Cardiac muscle cell (in vitro differentiated cells and primary cell): ENCODE measurements at regions not wholly inside any gene's neighbourhood (a gene's known extent, or its start where the extent isn't known, plus 50 kb on each side); places are given as distances from the start of the nearest gene placed in this dataset.
"Not testable (repeated sequence)": the region's sequence is repeated elsewhere in the genome, so short reads cannot be mapped to it uniquely, and the experiment has no call there.

Experiments
- DNase-seq, 2 donors: peaks; one replicate each; pipeline versions ENCODE4 v3.0.0 to v3.0.0-alpha.2; 2010 to 2017; ENCODE audit warnings: low read depth in 1 of 2, low spot score in 1 of 2
- H3K27ac ChIP-seq: fragments of 200-600 bp; sonication (generic); 2 replicates; pipeline ENCODE4 v1.5.1; 2016
- H3K27me3 ChIP-seq: fragments of 200-600 bp; sonication (generic); 2 replicates; pipeline ENCODE4 v1.6.0; 2016; ENCODE audit warnings: control low read depth
- H3K36me3 ChIP-seq: fragments of 200-600 bp; sonication (generic); 2 replicates; pipeline ENCODE4 v1.5.1; 2016; ENCODE audit warnings: control low read depth
- H3K4me1 ChIP-seq: fragments of 200-600 bp; sonication (generic); 2 replicates; pipeline ENCODE4 v1.8.1; 2017; ENCODE audit warnings: low read depth, mild to moderate bottlenecking, mixed run types
- H3K4me3 ChIP-seq: fragments of 200-600 bp; sonication (generic); 2 replicates; pipeline ENCODE4 v1.5.1; 2016; ENCODE audit warnings: mild to moderate bottlenecking
- H3K9me3 ChIP-seq: fragments of 200-600 bp; sonication (generic); 2 replicates; pipeline ENCODE4 v1.5.1; 2017; ENCODE audit warnings: low read depth, mild to moderate bottlenecking, control low read depth
- CTCF ChIP-seq: IDR thresholded peaks from 2 replicates; pipeline ENCODE4 v1.5.1; 2012; ENCODE audit warnings: low read depth, mild to moderate bottlenecking, low read length

- no peaks in the 10 kb centered on the region for H3K27me3 ChIP-seq
These were observed 132.4 kb upstream of the PALS2 start for GRCh38 chr7:24440892-24441291.

GRCh38 chr7:24441314-24442027, 131.8 kb upstream of the PALS2 start:
- no peaks in the 10 kb centered on the region for H3K4me1 ChIP-seq
- H3K27me3 ChIP-seq = no peaks in the 10 kb centered on the region
- TF ChIP-seq CTCF = no peak
- DNase-seq = no peak
- no peak overlapping the region for H3K27ac ChIP-seq
- no peaks in the 10 kb centered on the region for H3K9me3 ChIP-seq
- no peak overlapping the region for H3K4me3 ChIP-seq
- H3K36me3 ChIP-seq = no peaks in the 10 kb centered on the region

More at GRCh38 chr7:24440892-24441291, 132.4 kb upstream of the PALS2 start:
- Histone ChIP-seq H3K36me3 (no peaks in the 10 kb centered on the region), H3K4me3 (no peak overlapping the region), H3K9me3 (no peaks in the 10 kb centered on the region), H3K4me1 (no peaks in the 10 kb centered on the region), H3K27ac (no peak overlapping the region)
- no peak for DNase-seq
- no peak for TF ChIP-seq CTCF

GRCh38 chr7:24442170-24442777, 131.0 kb upstream of the PALS2 start:
- no peaks in the 10 kb centered on the region for H3K27me3 ChIP-seq
- no peak for DNase-seq
- no peaks in the 10 kb centered on the region for H3K4me1 ChIP-seq
- no peak overlapping the region for H3K27ac ChIP-seq
- no peak for TF ChIP-seq CTCF
- H3K36me3 ChIP-seq = no peaks in the 10 kb centered on the region
- no peaks in the 10 kb centered on the region for H3K9me3 ChIP-seq
- H3K4me3 ChIP-seq = no peak overlapping the region

- no peaks in the 10 kb centered on the region for H3K9me3 ChIP-seq
- no peaks in the 10 kb centered on the region for H3K36me3 ChIP-seq
- H3K27me3 ChIP-seq = no peaks in the 10 kb centered on the region
- H3K4me3 ChIP-seq = no peak overlapping the region
- TF ChIP-seq CTCF = no peak
- no peaks in the 10 kb centered on the region for H3K4me1 ChIP-seq
- no peak overlapping the region for H3K27ac ChIP-seq
- no peak for DNase-seq
These were observed 128.4 kb upstream of the PALS2 start for GRCh38 chr7:24444666-24445440.

GRCh38 chr7:24448038-24448437, 125.2 kb upstream of the PALS2 start:
- no peak for TF ChIP-seq CTCF
- H3K27ac ChIP-seq = no peak overlapping the region
- no peaks in the 10 kb centered on the region for H3K9me3 ChIP-seq
- no peak overlapping the region for H3K4me3 ChIP-seq
- H3K4me1 ChIP-seq = no peaks in the 10 kb centered on the region
- H3K36me3 ChIP-seq = no peaks in the 10 kb centered on the region
- no peaks in the 10 kb centered on the region for H3K27me3 ChIP-seq
- DNase-seq = no peak

GRCh38 chr7:24449416-24449815, 123.8 kb upstream of the PALS2 start:
- H3K4me1 ChIP-seq, H3K9me3 ChIP-seq, DNase-seq, H3K27ac ChIP-seq, H3K27me3 ChIP-seq, H3K36me3 ChIP-seq, H3K4me3 ChIP-seq: not testable (repeated sequence)
